IPS-NIHi11 (cell line): ENCODE measurements at regions not wholly inside any gene's neighbourhood (a gene's known extent, or its start where the extent isn't known, plus 50 kb on each side); places are given as distances from the start of the nearest gene placed in this dataset.
A peak's percentile ranks its signal among the peaks of the same experiment; 100 is the strongest.

ENCODE experiments used
- DNase-seq: peaks from one replicate; pipeline ENCODE4 v3.0.0; 2012; ENCODE audit warnings: mixed read lengths, low spot score

DNA sequence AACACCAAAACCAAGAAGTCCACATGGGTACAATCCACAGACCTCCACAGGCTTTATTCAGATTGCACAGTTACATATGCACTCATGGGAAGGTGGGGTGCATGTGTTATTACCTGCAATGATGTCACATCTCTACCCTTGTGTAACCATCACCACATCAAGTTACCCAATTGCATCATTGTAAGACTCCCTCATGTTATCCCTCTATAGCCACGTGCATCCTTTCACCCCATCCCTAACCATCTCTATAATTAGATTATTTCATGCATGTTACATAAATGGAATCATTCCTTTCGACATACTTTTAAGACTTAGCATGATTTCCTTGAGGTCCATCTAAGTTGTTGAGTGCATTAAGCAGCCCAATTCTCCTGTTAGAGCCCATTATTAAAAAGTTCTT, 408.2 kb upstream of the C16orf82 start:
- DNase-seq: no peak

GRCh38 chr16:26658915-26659314, 407.8 kb upstream of the C16orf82 start:
- DNase-seq: no peak

DNA sequence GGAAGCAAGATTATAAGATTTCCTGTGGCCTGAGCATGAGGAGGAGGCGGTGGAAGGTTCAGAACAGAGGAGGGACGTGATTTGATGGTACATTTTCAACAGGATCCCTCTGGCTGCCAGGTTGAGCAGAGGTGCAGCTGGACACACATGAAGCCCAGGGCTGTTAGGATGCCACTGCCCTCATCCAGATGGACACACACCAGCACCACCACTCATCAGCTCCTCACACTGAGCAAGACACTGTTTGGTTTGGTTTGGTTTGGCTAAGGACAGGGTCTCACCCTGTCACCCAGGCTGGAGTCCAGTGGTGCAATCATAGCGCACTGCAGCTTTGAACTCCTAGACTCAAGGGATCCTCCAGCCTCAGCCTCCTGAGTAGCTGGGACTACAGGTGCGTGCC, 402.6 kb upstream of the C16orf82 start:
- DNase-seq: no peak

DNA sequence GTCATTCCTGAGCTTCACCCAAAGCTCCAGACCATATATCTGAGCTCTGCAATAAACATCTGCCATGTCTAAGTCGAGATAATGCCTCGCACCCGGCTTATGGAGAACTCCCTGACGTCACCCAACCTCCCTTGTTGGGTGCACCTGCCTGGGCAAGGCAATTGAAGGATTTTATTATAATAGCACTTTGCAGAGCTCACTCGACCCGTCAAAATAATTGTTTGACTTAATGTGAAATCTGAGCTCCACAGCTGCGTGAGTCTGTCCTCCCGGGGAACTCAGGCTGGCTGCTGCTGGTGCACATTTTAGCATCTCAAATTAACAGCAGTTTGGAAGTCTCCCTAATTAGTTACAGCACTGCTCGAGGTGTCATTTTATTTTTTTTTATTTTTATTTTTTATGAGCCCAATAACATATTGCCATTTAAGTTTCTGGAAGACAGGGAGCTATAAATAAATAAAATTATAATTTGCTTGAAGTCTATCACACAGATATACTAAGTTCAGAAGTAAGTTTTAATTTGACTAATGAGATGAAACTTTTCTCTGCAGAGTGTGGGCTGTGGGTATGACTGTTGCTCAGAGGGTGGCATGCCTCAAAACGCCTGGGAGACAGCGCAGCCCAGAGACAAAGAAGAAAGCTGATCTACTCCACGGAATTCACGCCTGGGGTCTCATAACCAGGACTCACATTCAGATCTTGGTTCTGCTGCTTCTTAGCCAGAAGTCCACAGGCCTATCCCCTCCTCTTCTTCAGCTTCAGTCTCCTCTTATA, 401.4 kb upstream of the C16orf82 start:
- DNase-seq: no peak

DNA sequence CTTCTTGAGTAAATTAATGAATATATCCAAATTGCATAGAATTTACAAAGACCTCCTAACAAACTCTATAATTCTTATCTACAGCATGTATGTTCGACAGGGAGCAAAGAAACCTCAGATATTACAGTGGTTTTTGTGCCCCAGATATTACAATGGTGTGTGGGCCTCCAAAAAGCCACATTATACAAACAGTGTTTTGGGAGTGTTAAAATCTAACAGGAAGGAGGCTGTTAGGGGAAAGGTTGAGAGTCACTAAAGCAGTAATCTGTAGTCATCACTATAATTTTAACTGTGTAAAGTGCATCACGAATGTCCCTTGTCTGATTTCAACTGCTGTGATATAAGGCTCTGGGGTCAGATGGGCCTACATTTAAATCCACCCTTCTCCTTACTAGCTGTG, 400.2 kb upstream of the C16orf82 start:
- no peak for DNase-seq

- DNase-seq: peak; percentile 69
Observed at GRCh38 chr16:26667307-26667706, 399.4 kb upstream of the C16orf82 start.

GRCh38 chr16:26668026-26668425, 398.7 kb upstream of the C16orf82 start:
- no peak for DNase-seq

GRCh38 chr16:26672206-26672605, 394.5 kb upstream of the C16orf82 start:
- DNase-seq: no peak

GRCh38 chr16:26673011-26673410, 393.7 kb upstream of the C16orf82 start:
- no peak for DNase-seq

DNA sequence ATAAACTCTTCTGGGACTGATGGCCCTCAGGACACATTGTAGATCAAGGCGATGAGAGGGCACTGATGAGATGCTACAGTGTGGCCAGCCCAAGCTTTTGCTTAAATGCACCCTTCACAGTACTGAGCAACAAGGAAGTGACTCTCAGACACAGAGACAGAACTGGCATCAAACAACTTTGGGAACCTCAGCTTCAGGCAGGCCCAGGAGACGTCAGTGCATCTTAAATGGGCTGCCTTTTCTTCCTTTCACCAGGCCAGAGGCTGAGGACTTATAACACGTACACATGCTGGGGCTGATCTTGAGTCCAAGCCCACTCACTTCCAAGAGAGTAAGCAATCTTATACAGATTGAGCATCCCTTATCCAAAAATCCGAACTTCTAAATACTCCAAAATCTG, 386.1 kb upstream of the C16orf82 start:
- no peak for DNase-seq

DNA sequence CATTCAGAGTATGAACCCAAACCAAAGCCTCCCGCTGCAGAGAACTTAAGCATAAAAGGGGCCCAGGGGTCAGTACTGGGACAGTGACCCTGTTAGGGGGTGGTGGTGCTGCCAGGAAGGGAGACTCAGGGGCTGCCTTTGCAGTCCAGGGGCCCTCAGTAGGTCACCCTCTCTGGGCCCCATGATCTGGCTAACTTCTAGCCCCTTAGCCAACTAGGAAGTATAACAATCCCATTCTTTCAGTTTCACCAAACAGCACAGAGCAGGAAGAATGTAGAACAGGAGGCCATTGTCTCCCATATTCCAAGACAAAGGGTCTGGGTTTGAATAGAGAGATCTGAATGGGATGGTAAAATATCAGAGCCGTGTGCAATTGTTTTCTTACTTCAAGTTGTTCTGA, 378.6 kb upstream of the C16orf82 start:
- DNase-seq: no peak

DNA sequence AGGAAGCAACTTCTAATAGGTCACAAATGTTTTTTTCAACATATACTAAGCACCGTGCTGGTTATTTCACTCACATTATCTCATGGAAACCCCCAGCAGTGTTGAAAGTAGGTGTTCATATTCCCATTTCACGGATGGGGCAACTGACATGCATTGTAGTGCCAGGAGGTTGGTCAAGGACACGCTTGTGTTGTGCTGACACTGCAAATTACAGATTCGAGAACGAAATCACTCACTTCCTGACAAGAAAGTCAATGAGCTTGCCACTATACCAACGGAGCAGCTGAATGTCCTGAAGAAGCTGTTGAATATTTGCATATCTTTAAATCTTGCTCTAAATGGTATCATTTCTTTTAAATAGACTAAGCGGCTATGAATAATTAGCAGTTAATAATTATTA, 378.0 kb upstream of the C16orf82 start:
- DNase-seq: no peak

GRCh38 chr16:26692658-26693057, 374.1 kb upstream of the C16orf82 start:
- peak; percentile 18 for DNase-seq

DNA sequence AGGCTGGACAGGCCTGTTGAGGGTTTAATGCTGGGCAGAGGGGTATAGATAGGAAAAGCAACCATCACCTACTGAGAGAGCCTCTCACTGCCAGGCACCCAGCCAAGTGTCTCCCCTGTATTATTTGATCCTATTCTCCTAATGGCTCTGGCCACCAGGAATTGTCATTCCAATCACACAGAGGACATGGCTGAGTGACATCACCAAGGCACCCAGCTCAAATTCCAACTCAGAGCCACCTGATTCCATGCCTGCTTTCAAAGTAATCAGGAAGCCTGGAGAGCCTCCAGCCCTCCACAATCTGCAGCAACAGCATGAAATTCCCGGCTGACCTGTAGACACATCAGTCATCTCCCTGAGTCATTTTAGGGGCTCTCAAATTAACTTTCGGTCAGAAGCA, 368.9 kb upstream of the C16orf82 start:
- no peak for DNase-seq

DNA sequence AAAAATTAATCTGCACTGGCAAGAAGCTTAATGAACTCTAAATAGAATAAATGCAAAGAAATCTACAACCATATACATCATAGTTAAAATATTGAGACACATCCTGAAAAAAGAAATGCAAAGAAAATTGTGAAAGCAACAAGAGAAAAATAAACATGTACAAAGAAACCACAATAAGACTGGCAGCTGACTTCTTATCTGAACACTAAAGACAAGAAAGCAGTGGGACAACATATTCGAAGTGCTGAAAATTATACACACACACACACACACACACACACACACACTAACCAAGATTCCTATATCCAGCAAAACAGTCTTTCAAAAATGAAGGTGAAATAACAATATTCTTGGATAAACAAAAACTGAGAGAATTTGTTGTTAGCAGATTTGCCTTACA, 366.5 kb upstream of the C16orf82 start:
- DNase-seq: no peak

DNA sequence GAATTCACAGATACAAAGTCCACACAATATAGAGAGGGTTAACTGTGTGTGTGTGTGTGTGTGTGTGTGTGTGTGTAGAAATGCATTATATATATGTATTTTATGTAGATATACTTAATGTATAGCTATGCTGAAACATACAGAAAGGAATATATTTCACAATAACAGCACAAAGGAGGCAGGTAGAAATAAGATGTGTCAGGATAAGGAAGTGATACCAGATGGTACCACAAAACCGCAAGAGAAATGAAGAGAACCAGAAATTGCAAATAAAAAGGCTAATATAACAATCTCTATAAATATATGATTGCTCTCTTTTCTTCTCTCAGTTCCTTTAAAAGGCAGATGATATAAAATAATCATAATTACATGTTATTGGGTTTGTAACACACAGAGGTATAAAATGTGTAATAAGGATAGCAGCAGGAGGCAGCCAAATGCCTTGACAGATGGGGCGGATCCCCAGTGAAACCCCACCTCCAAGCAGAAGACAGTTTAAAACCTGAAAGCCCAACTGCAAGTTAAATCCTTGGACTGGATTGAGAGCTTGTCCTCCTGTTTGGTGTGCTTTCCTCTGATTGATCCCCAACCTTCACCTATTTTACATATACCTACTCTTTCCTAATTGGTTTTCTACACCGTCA, 365.4 kb upstream of the C16orf82 start:
- no peak for DNase-seq

GRCh38 chr16:26705346-26705745, 361.4 kb upstream of the C16orf82 start:
- no peak for DNase-seq

DNA sequence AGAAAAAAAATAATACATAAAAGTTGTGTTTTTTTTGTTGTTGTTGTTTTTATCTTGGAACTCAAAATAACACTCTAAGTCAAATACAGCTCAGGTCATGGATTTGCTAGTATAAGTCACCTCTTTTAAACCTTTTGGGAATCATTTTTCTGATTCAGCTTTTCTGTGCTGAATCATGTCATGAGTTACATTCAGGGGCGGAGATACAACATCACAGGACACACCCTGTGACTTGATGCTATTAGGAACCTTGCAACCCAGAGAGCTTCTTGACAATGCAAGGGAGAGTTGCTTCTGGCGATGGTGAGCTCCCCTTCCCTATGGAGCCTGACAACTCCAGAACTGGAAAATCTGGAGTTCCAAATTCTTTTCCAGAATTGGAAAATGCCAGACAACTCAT, 358.3 kb upstream of the C16orf82 start:
- DNase-seq: no peak

DNA sequence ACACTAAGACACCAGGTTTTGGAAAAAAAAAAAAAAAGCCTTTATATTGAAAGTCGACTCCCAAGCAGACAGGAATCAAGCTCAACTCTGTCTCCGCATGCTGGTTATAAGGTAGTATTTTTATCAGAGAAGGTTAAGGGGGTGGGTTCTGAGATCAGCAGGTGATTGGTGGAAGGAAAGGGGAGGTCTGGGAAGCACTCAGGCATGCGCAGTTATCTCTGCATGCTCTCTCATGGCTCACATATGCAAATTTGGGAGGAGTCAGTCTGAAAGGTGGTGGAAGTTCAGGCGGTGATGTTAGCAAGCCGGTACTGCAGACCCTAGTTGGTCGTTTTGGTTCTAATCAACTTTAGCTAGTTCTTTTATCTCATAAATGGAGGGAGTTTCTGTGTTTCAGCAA, 357.6 kb upstream of the C16orf82 start:
- peak; percentile 36 for DNase-seq

DNA sequence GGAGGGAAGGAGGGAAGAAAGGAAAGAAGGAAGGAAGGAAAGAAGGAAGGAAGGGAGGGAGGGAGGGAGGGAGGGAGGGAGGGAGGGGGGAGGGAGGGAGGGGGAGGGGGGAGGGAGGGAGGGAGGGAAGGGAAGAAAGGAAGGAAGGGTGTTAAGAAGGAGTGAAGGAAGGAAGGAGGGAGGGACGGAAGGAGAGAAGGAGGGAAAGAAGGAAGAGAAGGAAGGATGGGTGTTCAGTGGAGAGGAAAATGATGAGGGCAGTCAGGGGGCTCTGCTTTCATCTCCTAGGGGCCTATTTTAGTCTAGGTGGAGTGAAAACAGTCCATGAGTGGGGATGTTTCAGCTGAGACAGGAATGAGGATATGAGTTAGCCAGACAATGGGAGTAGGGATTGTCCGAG, 357.0 kb upstream of the C16orf82 start:
- DNase-seq: no peak

DNA sequence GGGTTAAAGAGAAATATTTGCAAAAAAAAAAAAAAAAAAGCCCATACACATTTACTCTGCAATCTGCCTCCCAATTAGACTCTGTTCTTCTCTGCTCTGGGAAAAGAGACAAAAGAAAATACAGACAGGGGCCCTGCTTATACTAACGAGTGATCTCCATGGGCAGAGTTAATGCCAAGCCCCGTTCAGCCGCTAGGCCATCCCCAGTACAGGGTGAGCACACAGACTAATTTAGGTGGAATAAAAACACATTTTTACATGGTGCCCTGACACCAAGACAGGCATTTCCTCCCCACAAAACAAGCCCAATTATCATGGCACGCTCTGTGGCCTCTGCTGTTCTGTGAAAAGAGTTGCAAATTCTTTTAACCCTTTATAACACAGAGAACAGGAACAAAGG, 356.3 kb upstream of the C16orf82 start:
- DNase-seq: no peak

- no peak for DNase-seq
Observed at GRCh38 chr16:26712876-26713275, 353.9 kb upstream of the C16orf82 start.

GRCh38 chr16:26715969-26716368, 350.8 kb upstream of the C16orf82 start:
- DNase-seq: no peak

GRCh38 chr16:26717826-26718225, 348.9 kb upstream of the C16orf82 start:
- DNase-seq: no peak
